ENCODE measurements at regions not wholly inside any gene's neighbourhood (a gene's known extent, or its start where the extent isn't known, plus 50 kb on each side); places are given as distances from the start of the nearest gene placed in this dataset.

DNA sequence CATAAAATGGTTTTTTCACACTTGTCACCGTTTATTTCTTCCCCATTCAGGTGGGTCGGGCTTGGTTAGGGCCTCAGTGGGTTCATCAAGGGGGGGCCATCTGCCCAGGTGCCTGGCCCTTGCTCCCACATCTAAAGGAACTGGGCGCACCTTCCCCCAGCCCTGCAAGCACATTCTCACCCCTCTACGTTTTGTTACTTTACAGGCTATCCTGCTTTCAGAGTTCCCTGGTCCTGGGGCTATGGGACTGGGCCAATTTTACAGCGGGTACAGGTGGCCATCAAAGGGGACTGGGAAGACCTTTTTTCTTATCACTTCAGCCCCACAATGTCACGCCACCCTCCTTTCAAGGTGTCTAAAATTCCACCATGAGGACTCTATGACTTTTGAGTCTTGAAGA lies 71.8 kb upstream of the HAAO start:
- no peaks in the 10 kb centered on the region for H3K79me2 ChIP-seq (ENCODE audit: low read depth)
- no peak overlapping the region for H3K4me3 ChIP-seq
- TF ChIP-seq, protein P1, sequence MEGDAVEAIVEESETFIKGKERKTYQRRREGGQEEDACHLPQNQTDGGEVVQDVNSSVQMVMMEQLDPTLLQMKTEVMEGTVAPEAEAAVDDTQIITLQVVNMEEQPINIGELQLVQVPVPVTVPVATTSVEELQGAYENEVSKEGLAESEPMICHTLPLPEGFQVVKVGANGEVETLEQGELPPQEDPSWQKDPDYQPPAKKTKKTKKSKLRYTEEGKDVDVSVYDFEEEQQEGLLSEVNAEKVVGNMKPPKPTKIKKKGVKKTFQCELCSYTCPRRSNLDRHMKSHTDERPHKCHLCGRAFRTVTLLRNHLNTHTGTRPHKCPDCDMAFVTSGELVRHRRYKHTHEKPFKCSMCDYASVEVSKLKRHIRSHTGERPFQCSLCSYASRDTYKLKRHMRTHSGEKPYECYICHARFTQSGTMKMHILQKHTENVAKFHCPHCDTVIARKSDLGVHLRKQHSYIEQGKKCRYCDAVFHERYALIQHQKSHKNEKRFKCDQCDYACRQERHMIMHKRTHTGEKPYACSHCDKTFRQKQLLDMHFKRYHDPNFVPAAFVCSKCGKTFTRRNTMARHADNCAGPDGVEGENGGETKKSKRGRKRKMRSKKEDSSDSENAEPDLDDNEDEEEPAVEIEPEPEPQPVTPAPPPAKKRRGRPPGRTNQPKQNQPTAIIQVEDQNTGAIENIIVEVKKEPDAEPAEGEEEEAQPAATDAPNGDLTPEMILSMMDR (conservative IDR thresholded peaks at IDR 0.05) = no peak
- TF ChIP-seq EZH2 (IDR thresholded peaks at IDR 0.05; ENCODE audit: low read depth) = no peak
- no peaks in the 10 kb centered on the region for H4K20me1 ChIP-seq (ENCODE audit: insufficient read depth)
- no peaks in the 10 kb centered on the region for H3K27me3 ChIP-seq (ENCODE audit: insufficient read depth, low read depth)
- ChIA-PET POLR2A (ENCODE audit: unreplicated experiment) (no interaction called here), CTCF (no interaction called here)
- H3K4me1 ChIP-seq (replicated peaks; ENCODE audit: insufficient read depth) = no peaks in the 10 kb centered on the region
- H3K27ac ChIP-seq = no peak overlapping the region
- no peak overlapping the region for H3K4me2 ChIP-seq
- intact Hi-C loops (cut with micrococcal nuclease; ENCODE audit: unreplicated experiment) = no loop called here
- DNase-seq = no peak
- peaks cover 9% of the 10 kb centered on the region for H3K9me3 ChIP-seq (ENCODE audit: insufficient read depth, low read depth)
- no TSS peak for BruUV-seq (replicated peaks)
- H3K9me2 ChIP-seq (ENCODE audit: insufficient read depth) = no peaks in the 10 kb centered on the region
- no peak overlapping the region for H2AFZ ChIP-seq
- no peaks in the 10 kb centered on the region for H3F3A ChIP-seq (ENCODE audit: insufficient read depth, low read depth)
- no peaks in the 10 kb centered on the region for H3K36me3 ChIP-seq (ENCODE audit: low read depth)

DNA sequence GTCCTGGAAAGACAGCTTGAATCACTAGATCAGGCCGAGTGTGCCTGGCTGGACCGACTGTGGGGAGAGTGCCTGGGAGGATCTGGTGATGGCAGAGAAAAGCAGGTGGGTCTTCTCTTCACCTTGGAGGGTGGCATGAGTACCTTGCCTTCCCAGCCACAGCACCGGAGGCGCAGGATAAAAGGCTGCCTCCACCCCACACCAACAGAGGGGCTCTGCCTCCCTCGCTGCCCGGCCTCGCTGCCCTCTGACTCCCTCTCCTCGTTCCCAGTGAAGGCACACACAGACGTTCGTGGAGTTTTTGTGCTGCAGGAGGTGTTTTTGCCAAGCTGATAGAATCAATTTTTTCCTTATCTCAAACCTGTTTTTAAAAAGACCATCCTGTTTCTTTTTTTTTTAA lies 71.4 kb upstream of the HAAO start:
- DNase-seq = no peak
- intact Hi-C loops (cut with micrococcal nuclease; ENCODE audit: unreplicated experiment) = no loop called here
- Histone ChIP-seq H3F3A (ENCODE audit: insufficient read depth, low read depth) (no peaks in the 10 kb centered on the region), H3K27me3 (ENCODE audit: insufficient read depth, low read depth) (no peaks in the 10 kb centered on the region), H3K36me3 (ENCODE audit: low read depth) (no peaks in the 10 kb centered on the region), H3K4me2 (no peak overlapping the region), H3K9me2 (ENCODE audit: insufficient read depth) (no peaks in the 10 kb centered on the region), H3K79me2 (ENCODE audit: low read depth) (no peaks in the 10 kb centered on the region), H3K4me3 (no peak overlapping the region), H3K4me1 (replicated peaks; ENCODE audit: insufficient read depth) (no peaks in the 10 kb centered on the region), H2AFZ (no peak overlapping the region), H4K20me1 (ENCODE audit: insufficient read depth) (no peaks in the 10 kb centered on the region), H3K27ac (no peak overlapping the region), H3K9me3 (ENCODE audit: insufficient read depth, low read depth) (peaks cover 4% of the 10 kb centered on the region)
- TF ChIP-seq, protein P1 (conservative IDR thresholded peaks at IDR 0.05) = no peak
- no peak for TF ChIP-seq EZH2 (IDR thresholded peaks at IDR 0.05; ENCODE audit: low read depth)
- no TSS peak for BruUV-seq (replicated peaks)
- POLR2A ChIA-PET (ENCODE audit: unreplicated experiment) = no interaction called here
- CTCF ChIA-PET = no interaction called here

DNA sequence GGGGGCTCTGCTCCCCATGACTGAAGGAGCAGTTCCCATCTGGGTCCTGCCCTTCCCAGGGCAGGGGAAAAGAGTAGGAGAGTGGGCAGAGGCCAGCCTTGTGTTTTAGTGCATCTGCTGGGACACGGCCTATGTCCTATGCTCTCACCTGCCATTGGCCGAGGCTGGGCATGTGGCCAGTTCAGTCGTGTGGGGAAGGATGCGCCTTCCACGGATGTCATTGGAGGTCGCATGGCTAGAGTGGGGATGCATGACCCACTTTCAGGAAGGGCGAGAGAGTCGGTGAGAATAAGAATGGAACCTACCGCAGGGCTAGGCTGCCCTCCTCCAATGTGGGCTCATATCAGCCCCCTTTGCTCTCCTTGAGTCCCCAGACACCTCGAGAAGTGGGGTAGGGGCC lies 70.9 kb upstream of the HAAO start:
- CTCF ChIA-PET = no interaction called here
- H3K36me3 ChIP-seq (ENCODE audit: low read depth) = no peaks in the 10 kb centered on the region
- intact Hi-C loops (cut with micrococcal nuclease; ENCODE audit: unreplicated experiment) = no loop called here
- H3K4me2 ChIP-seq = no peak overlapping the region
- no peaks in the 10 kb centered on the region for H3K9me2 ChIP-seq (ENCODE audit: insufficient read depth)
- H2AFZ ChIP-seq = no peak overlapping the region
- POLR2A ChIA-PET (ENCODE audit: unreplicated experiment) = no interaction called here
- DNase-seq = no peak
- no peaks in the 10 kb centered on the region for H3K4me1 ChIP-seq (replicated peaks; ENCODE audit: insufficient read depth)
- no peak for TF ChIP-seq EZH2 (IDR thresholded peaks at IDR 0.05; ENCODE audit: low read depth)
- TF ChIP-seq, protein P1 (conservative IDR thresholded peaks at IDR 0.05) = no peak
- no peak overlapping the region for H3K4me3 ChIP-seq
- no peaks in the 10 kb centered on the region for H3K27me3 ChIP-seq (ENCODE audit: insufficient read depth, low read depth)
- H3K27ac ChIP-seq = no peak overlapping the region
- H3K9me3 ChIP-seq (ENCODE audit: insufficient read depth, low read depth) = no peaks in the 10 kb centered on the region; the same call in none of the 2 replicates
- BruUV-seq (replicated peaks) = no TSS peak
- H4K20me1 ChIP-seq (ENCODE audit: insufficient read depth) = no peaks in the 10 kb centered on the region
- H3K79me2 ChIP-seq (ENCODE audit: low read depth) = no peaks in the 10 kb centered on the region
- no peaks in the 10 kb centered on the region for H3F3A ChIP-seq (ENCODE audit: insufficient read depth, low read depth)

Data from PC-9 (cell line).